Immature natural killer cell (primary cell): ENCODE measurements at regions not wholly inside any gene's neighbourhood (a gene's known extent, or its start where the extent isn't known, plus 50 kb on each side); places are given as distances from the start of the nearest gene placed in this dataset.
"Not testable (repeated sequence)": the region's sequence is repeated elsewhere in the genome, so short reads cannot be mapped to it uniquely, and the experiment has no call there.

Source experiments
- DNase-seq, 3 donors: peaks; one replicate each; pipeline ENCODE4 v3.0.0; 2022; ENCODE audit warnings: mixed read lengths in 1 of 3
- H3K27ac Mint-ChIP-seq, 6 donors: one replicate each; pipeline ENCODE4 v1.8.0; 2020; ENCODE audit warnings: mixed read lengths in 6 of 6, mild to moderate bottlenecking in 5 of 6, inconsistent platforms in 4 of 6, moderate library complexity in 3 of 6
- H3K27me3 Mint-ChIP-seq, 3 donors: one replicate each; pipeline ENCODE4 v1.8.0; 2020 to 2021; ENCODE audit warnings: low read depth in 3 of 3, mild to moderate bottlenecking in 3 of 3, mixed read lengths in 3 of 3, moderate library complexity in 3 of 3, inconsistent platforms in 1 of 3
- H3K36me3 Mint-ChIP-seq, 3 donors: one replicate each; pipeline ENCODE4 v1.8.0; 2020; ENCODE audit warnings: mixed read lengths in 3 of 3, inconsistent platforms in 2 of 3, mild to moderate bottlenecking in 2 of 3
- H3K4me1 Mint-ChIP-seq, 2 donors: one replicate each; pipeline ENCODE4 v1.8.0; 2020; ENCODE audit warnings: inconsistent platforms in 2 of 2, mild to moderate bottlenecking in 2 of 2, mixed read lengths in 2 of 2, moderate library complexity in 1 of 2
- H3K4me3 Mint-ChIP-seq, 5 donors: one replicate each; pipeline ENCODE4 v1.8.0; 2020; ENCODE audit warnings: mild to moderate bottlenecking in 5 of 5, mixed read lengths in 5 of 5, inconsistent platforms in 3 of 5, moderate library complexity in 3 of 5
- H3K9me3 Mint-ChIP-seq, 6 donors: one replicate each; pipeline ENCODE4 v1.8.0; 2020; ENCODE audit warnings: mild to moderate bottlenecking in 6 of 6, mixed read lengths in 6 of 6, inconsistent platforms in 4 of 6, moderate library complexity in 3 of 6

- Mint-ChIP-seq H3K4me3 (no peak overlapping the region), H3K27me3 (peaks cover 0 to 3% (median 0%) of the 10 kb centered on the region in 3 donors), H3K9me3 (peaks cover 0 to 13% (median 6%) of the 10 kb centered on the region in 6 donors), H3K36me3 (no peaks in the 10 kb centered on the region), H3K27ac (no peak overlapping the region), H3K4me1 (no peaks in the 10 kb centered on the region)
- no peak for DNase-seq
Measured at GRCh38 chr12:97875064-97875463, 412.5 kb downstream of the RMST start.

DNA sequence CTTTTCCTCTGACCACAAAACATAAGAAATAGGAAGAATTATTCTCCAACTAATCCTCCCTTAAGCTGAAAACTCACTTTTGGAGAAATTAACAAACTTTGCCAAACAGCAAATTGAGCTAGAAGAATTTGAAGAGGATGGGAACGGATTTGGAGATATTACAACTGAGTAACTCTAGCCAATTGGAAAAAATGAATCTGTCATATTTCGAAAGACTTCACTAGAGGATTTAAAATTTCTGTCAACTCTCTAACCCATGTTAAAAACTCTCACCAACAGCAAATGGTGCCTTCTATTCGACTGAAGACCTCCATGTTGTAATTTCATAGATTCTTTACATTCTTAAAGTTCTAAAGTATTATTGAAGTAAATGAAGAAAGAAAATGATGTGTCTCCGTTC lies 414.2 kb downstream of the RMST start:
- Mint-ChIP-seq H3K27me3 (peaks cover 0 to 3% (median 0%) of the 10 kb centered on the region in 3 donors), H3K9me3 (peaks cover 0 to 13% (median 6%) of the 10 kb centered on the region in 6 donors), H3K27ac (no peak overlapping the region)

GRCh38 chr12:97877404-97877803 lies 414.8 kb downstream of the RMST start:
- H3K4me3 Mint-ChIP-seq: no peak overlapping the region
- H3K36me3 Mint-ChIP-seq: no peaks in the 10 kb centered on the region
- peaks cover 0 to 13% (median 6%) of the 10 kb centered on the region in 6 donors for H3K9me3 Mint-ChIP-seq
- H3K27ac Mint-ChIP-seq: no peak overlapping the region
- H3K27me3 Mint-ChIP-seq: peaks cover 0 to 3% (median 0%) of the 10 kb centered on the region in 3 donors
- DNase-seq: no peak
- H3K4me1 Mint-ChIP-seq: no peaks in the 10 kb centered on the region

More for the DNA sequence above, 414.2 kb downstream of the RMST start:
- H3K36me3 Mint-ChIP-seq: no peaks in the 10 kb centered on the region
- no peaks in the 10 kb centered on the region for H3K4me1 Mint-ChIP-seq
- H3K4me3 Mint-ChIP-seq: no peak overlapping the region
- DNase-seq: no peak

GRCh38 chr12:97886511-97887176 lies 424.0 kb downstream of the RMST start:
- no peaks in the 10 kb centered on the region for H3K4me1 Mint-ChIP-seq
- H3K36me3 Mint-ChIP-seq: no peaks in the 10 kb centered on the region
- no peak for DNase-seq
- H3K27me3 Mint-ChIP-seq: no peaks in the 10 kb centered on the region
- no peak overlapping the region for H3K4me3 Mint-ChIP-seq
- no peak overlapping the region for H3K27ac Mint-ChIP-seq
- H3K9me3 Mint-ChIP-seq: peaks cover 0 to 9% (median under 1%) of the 10 kb centered on the region in 6 donors

DNA sequence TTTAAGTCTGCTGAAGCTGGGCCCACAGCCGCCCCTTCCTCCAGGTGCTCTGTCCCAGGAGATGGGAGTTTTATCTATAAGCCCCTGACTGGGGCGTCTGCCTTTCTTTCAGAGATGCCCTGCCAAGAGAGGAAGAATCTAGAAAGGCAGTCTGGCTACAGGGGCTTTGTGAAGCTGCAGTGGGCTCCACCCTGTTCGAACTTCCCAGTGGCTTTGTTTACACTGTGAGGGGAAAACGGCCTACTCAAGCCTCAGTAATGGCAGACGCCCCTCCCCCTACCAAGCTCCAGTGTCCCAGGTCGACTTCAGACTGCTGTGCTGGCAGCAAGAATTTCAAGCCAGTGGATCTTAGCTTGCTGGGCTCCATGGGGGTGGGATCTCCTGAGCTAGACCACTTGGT lies 435.3 kb downstream of the RMST start:
- not testable (repeated sequence) for H3K27ac Mint-ChIP-seq, H3K27me3 Mint-ChIP-seq, DNase-seq, H3K4me3 Mint-ChIP-seq, H3K9me3 Mint-ChIP-seq, H3K4me1 Mint-ChIP-seq, H3K36me3 Mint-ChIP-seq

DNA sequence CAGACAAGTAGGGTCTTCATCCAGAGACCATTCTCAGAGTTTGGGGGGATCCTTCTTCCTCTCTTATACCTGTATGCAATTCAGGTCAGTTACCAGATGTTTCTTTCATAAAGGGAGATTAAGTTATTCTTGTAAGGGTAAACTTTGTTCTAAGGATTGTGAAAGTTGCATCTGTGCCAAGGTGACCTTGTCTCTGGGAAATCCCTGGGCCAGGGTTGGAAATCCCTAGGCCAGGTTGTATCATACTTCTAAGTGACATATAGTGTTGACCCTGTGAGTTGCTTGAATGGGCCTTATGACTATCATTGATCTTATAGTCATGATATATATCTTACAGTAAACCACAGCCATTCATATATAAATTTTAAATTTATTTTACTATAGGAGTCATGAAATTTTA lies 436.9 kb downstream of the RMST start:
- Mint-ChIP-seq H3K4me3 (no peak overlapping the region), H3K27me3 (peaks cover 0 to 4% (median 1%) of the 10 kb centered on the region in 3 donors), H3K4me1 (no peaks in the 10 kb centered on the region), H3K36me3 (no peaks in the 10 kb centered on the region), H3K9me3 (peaks cover 0 to 9% (median 3%) of the 10 kb centered on the region in 6 donors), H3K27ac (no peak overlapping the region)
- DNase-seq: no peak

DNA sequence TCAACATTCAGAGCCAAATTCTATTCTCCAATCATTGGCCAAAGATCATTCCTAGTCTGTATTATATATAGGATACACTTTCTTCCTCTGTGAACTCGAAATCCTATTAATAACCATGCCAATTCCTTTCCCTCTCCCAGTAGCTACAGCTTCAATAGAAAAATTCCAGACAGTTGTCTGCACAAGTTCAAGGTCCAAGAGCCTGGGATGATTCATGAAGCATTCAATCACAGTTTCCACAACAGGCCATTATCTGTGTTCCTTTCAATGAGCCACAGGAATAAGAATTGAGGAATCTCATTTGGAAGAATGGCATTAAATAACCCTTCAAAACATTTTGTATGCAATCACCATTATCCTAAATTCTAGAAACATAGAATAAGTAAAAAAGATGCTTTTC lies 437.4 kb downstream of the RMST start:
- H3K36me3 Mint-ChIP-seq: no peaks in the 10 kb centered on the region
- no peak for DNase-seq
- peaks cover 0 to 4% (median 1%) of the 10 kb centered on the region in 3 donors for H3K27me3 Mint-ChIP-seq
- no peak overlapping the region for H3K27ac Mint-ChIP-seq
- H3K4me3 Mint-ChIP-seq: no peak overlapping the region
- no peaks in the 10 kb centered on the region for H3K4me1 Mint-ChIP-seq
- H3K9me3 Mint-ChIP-seq: peaks cover 0 to 7% (median 3%) of the 10 kb centered on the region in 6 donors

DNA sequence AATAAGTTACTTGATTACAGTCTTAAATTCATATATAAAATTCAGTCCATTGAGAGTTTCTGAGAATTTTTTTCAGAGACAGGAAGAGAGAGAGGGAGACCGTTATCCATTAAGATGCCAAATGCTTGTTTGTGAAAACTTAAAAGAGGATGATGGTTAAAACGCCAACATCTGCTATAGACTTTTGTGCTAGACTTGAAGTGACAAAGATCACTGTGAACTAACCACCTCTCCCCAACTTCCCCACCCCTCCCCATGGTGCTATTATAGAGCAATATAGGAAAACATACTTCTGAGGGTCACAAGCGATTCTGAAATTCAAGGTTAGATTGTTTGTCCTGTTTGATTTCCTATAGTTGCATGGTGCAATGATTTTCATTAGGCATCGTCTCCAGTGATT lies 440.8 kb downstream of the RMST start:
- Mint-ChIP-seq H3K27me3 (peaks cover 0 to 6% (median 0%) of the 10 kb centered on the region in 3 donors), H3K4me1 (no peaks in the 10 kb centered on the region), H3K36me3 (no peaks in the 10 kb centered on the region), H3K4me3 (no peak overlapping the region), H3K9me3 (peaks cover 0 to 13% (median 0%) of the 10 kb centered on the region in 6 donors), H3K27ac (no peak overlapping the region)
- DNase-seq: no peak

- Mint-ChIP-seq H3K27me3 (peaks cover 0 to 1% (median 0%) of the 10 kb centered on the region in 3 donors), H3K4me3 (no peak overlapping the region), H3K9me3 (peaks cover 0 to 13% (median 0%) of the 10 kb centered on the region in 6 donors), H3K27ac (no peak overlapping the region), H3K4me1 (no peaks in the 10 kb centered on the region), H3K36me3 (no peaks in the 10 kb centered on the region)
- DNase-seq: no peak
Measured at GRCh38 chr12:97907504-97907903, 444.9 kb downstream of the RMST start.

- H3K27ac Mint-ChIP-seq: no peak overlapping the region
- DNase-seq: no peak
- H3K36me3 Mint-ChIP-seq: no peaks in the 10 kb centered on the region
- H3K4me1 Mint-ChIP-seq: no peaks in the 10 kb centered on the region
- H3K9me3 Mint-ChIP-seq: peaks cover 0 to 6% (median 0%) of the 10 kb centered on the region in 6 donors
- peaks cover 0 to 2% (median 1%) of the 10 kb centered on the region in 3 donors for H3K27me3 Mint-ChIP-seq
- H3K4me3 Mint-ChIP-seq: no peak overlapping the region
Measured at GRCh38 chr12:97910559-97910958, 448.0 kb downstream of the RMST start.

DNA sequence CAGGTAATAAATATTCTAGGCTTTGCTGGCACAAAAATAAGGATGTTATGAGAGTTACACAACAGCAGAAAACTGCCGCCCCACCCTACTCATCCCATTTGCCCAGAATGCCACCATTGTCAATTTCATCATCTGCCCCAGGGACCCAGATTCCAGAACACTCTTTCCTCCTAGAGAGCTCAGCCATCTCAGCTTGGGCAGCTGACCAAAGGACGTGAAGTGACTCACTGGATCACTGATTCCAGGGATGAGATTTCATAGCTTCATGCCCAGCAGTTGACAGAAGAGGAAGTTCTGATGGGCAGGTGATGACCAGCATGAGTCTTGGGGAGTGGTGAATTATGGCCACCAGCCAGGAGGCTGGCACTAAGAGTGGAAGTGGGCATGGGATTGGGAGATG lies 450.3 kb downstream of the RMST start:
- no peak overlapping the region for H3K4me3 Mint-ChIP-seq
- H3K27ac Mint-ChIP-seq: no peak overlapping the region
- DNase-seq: no peak
- peaks cover 0 to 3% (median 0%) of the 10 kb centered on the region in 3 donors for H3K27me3 Mint-ChIP-seq
- H3K4me1 Mint-ChIP-seq: no peaks in the 10 kb centered on the region
- H3K36me3 Mint-ChIP-seq: no peaks in the 10 kb centered on the region
- peaks cover 0 to 2% (median 0%) of the 10 kb centered on the region in 6 donors for H3K9me3 Mint-ChIP-seq

- Mint-ChIP-seq H3K27me3 (peaks cover 0 to 2% (median 2%) of the 10 kb centered on the region in 3 donors), H3K36me3 (no peaks in the 10 kb centered on the region), H3K4me1 (no peaks in the 10 kb centered on the region), H3K27ac (no peak overlapping the region), H3K4me3 (no peak overlapping the region), H3K9me3 (peaks cover 0 to 8% (median under 1%) of the 10 kb centered on the region in 6 donors)
- DNase-seq: no peak
Measured at GRCh38 chr12:97921979-97922722, 459.5 kb downstream of the RMST start.

DNA sequence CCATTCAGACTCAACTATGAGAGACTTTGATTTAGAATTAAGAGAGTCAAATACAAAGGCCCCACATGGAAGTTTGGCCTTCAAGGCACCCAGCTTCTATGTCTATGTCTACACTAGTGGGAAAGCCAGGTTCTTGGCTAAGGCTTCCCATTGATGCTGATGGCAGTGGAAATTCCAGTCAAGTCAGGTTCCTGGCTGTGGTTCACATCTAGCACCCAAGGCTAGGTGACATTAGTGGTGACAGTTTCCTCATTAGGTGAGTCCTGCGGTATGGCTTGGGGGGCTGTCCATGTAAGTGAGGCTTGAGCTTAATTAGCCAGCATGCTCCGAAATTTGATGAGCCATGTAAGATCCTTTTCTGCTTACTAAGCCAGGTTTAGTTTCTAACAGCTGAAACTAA lies 460.9 kb downstream of the RMST start:
- no peak overlapping the region for H3K4me3 Mint-ChIP-seq
- no peak for DNase-seq
- peaks cover 1 to 2% (median 2%) of the 10 kb centered on the region in 3 donors for H3K27me3 Mint-ChIP-seq
- no peak overlapping the region for H3K27ac Mint-ChIP-seq
- peaks cover 0 to 8% (median under 1%) of the 10 kb centered on the region in 6 donors for H3K9me3 Mint-ChIP-seq
- no peaks in the 10 kb centered on the region for H3K36me3 Mint-ChIP-seq
- H3K4me1 Mint-ChIP-seq: no peaks in the 10 kb centered on the region

GRCh38 chr12:97924122-97924521 lies 461.5 kb downstream of the RMST start:
- DNase-seq: no peak
- H3K9me3 Mint-ChIP-seq: peaks cover 0 to 8% (median under 1%) of the 10 kb centered on the region in 6 donors
- H3K4me1 Mint-ChIP-seq: no peaks in the 10 kb centered on the region
- no peak overlapping the region for H3K4me3 Mint-ChIP-seq
- H3K27ac Mint-ChIP-seq: no peak overlapping the region
- H3K27me3 Mint-ChIP-seq: peaks cover 1 to 2% (median 2%) of the 10 kb centered on the region in 3 donors
- no peaks in the 10 kb centered on the region for H3K36me3 Mint-ChIP-seq
